ENCODE measurements at regions not wholly inside any gene's neighbourhood (a gene's known extent, or its start where the extent isn't known, plus 50 kb on each side); places are given as distances from the start of the nearest gene placed in this dataset.

- no peak for DNase-seq
- Histone ChIP-seq H3K4me3 (ENCODE audit: low read length) (no peak overlapping the region), H3F3A (ENCODE audit: insufficient read depth, low read length) (no peaks in the 10 kb centered on the region), H2AFZ (ENCODE audit: low read length) (no peak overlapping the region), H3K79me2 (ENCODE audit: low read length) (no peaks in the 10 kb centered on the region), H4K20me1 (ENCODE audit: insufficient read depth, low read length) (no peaks in the 10 kb centered on the region), H3K9me3 (replicated peaks; ENCODE audit: insufficient read depth, low read length) (no peaks in the 10 kb centered on the region), H3K36me3 (replicated peaks; ENCODE audit: insufficient read depth, low read length) (no peaks in the 10 kb centered on the region), H3K9me2 (replicated peaks; ENCODE audit: insufficient read depth, low read length) (no peaks in the 10 kb centered on the region), H3K4me1 (ENCODE audit: low read length) (no peaks in the 10 kb centered on the region), H3K9ac (ENCODE audit: low read length) (no peak overlapping the region), H3K27ac (ENCODE audit: low read length) (no peak overlapping the region), H3K27me3 (replicated peaks; ENCODE audit: insufficient read depth, low read length) (no peaks in the 10 kb centered on the region), H3K4me2 (ENCODE audit: low read depth, low read length) (no peak overlapping the region)
- no peak for TF ChIP-seq EZH2 (optimal IDR thresholded peaks at IDR 0.05; ENCODE audit: low read depth, low read length)
- TF ChIP-seq EZH2phosphoT487 (IDR thresholded peaks at IDR 0.05; ENCODE audit: low read length): no peak
- TF ChIP-seq CTCF (IDR thresholded peaks at IDR 0.05; ENCODE audit: low read length): no peak
These were observed 85.2 kb upstream of the CACNA2D1 start for GRCh38 chr7:82528577-82529310.

- no peak for TF ChIP-seq EZH2 (optimal IDR thresholded peaks at IDR 0.05; ENCODE audit: low read depth, low read length)
- no peak for TF ChIP-seq CTCF (IDR thresholded peaks at IDR 0.05; ENCODE audit: low read length)
- no peak for TF ChIP-seq EZH2phosphoT487 (IDR thresholded peaks at IDR 0.05; ENCODE audit: low read length)
- H3K4me2 ChIP-seq (ENCODE audit: low read depth, low read length): no peak overlapping the region
- no peaks in the 10 kb centered on the region for H3K4me1 ChIP-seq (ENCODE audit: low read length)
- no peaks in the 10 kb centered on the region for H4K20me1 ChIP-seq (ENCODE audit: insufficient read depth, low read length)
- H3K27me3 ChIP-seq (replicated peaks; ENCODE audit: insufficient read depth, low read length): no peaks in the 10 kb centered on the region
- H3K9ac ChIP-seq (ENCODE audit: low read length): no peak overlapping the region
- no peaks in the 10 kb centered on the region for H3K9me2 ChIP-seq (replicated peaks; ENCODE audit: insufficient read depth, low read length)
- H3K27ac ChIP-seq (ENCODE audit: low read length): no peak overlapping the region
- H3K79me2 ChIP-seq (ENCODE audit: low read length): no peaks in the 10 kb centered on the region
- H2AFZ ChIP-seq (ENCODE audit: low read length): no peak overlapping the region
- H3K36me3 ChIP-seq (replicated peaks; ENCODE audit: insufficient read depth, low read length): no peaks in the 10 kb centered on the region
- H3F3A ChIP-seq (ENCODE audit: insufficient read depth, low read length): no peaks in the 10 kb centered on the region
- H3K4me3 ChIP-seq (ENCODE audit: low read length): no peak overlapping the region
- H3K9me3 ChIP-seq (replicated peaks; ENCODE audit: insufficient read depth, low read length): no peaks in the 10 kb centered on the region
- no peak for DNase-seq
These were observed 84.3 kb upstream of the CACNA2D1 start for GRCh38 chr7:82527851-82528250.

- Histone ChIP-seq H2AFZ (ENCODE audit: low read length) (no peak overlapping the region), H3K9me3 (replicated peaks; ENCODE audit: insufficient read depth, low read length) (no peaks in the 10 kb centered on the region), H3K4me2 (ENCODE audit: low read depth, low read length) (no peak overlapping the region), H3K4me1 (ENCODE audit: low read length) (no peaks in the 10 kb centered on the region), H3F3A (ENCODE audit: insufficient read depth, low read length) (no peaks in the 10 kb centered on the region), H3K79me2 (ENCODE audit: low read length) (no peaks in the 10 kb centered on the region), H3K9me2 (replicated peaks; ENCODE audit: insufficient read depth, low read length) (no peaks in the 10 kb centered on the region), H3K27ac (ENCODE audit: low read length) (no peak overlapping the region), H3K27me3 (replicated peaks; ENCODE audit: insufficient read depth, low read length) (no peaks in the 10 kb centered on the region), H4K20me1 (ENCODE audit: insufficient read depth, low read length) (no peaks in the 10 kb centered on the region), H3K9ac (ENCODE audit: low read length) (no peak overlapping the region), H3K4me3 (ENCODE audit: low read length) (no peak overlapping the region), H3K36me3 (replicated peaks; ENCODE audit: insufficient read depth, low read length) (no peaks in the 10 kb centered on the region)
- TF ChIP-seq EZH2 (optimal IDR thresholded peaks at IDR 0.05; ENCODE audit: low read depth, low read length): no peak
- no peak for TF ChIP-seq CTCF (IDR thresholded peaks at IDR 0.05; ENCODE audit: low read length)
- no peak for TF ChIP-seq EZH2phosphoT487 (IDR thresholded peaks at IDR 0.05; ENCODE audit: low read length)
- DNase-seq: no peak
These were observed 78.4 kb upstream of the CACNA2D1 start for GRCh38 chr7:82521906-82522445.

Data from MM.1S (cell line).